T-helper 17 cell (primary cell): ENCODE measurements at regions not wholly inside any gene's neighbourhood (a gene's known extent, or its start where the extent isn't known, plus 50 kb on each side); places are given as distances from the start of the nearest gene placed in this dataset.

Experiments used
- ATAC-seq: fragments of 150-1000 bp; cut with Tn5 transposase; 2 replicates; pipeline ENCODE4 v1.10.0; 2021; ENCODE audit warnings: mild to moderate bottlenecking, moderate library complexity
- DNase-seq, 3 donors: peaks; one replicate each; pipeline versions ENCODE4 v3.0.0 to v3.0.0-alpha.2; 2020 to 2021
- H3K9me3 ChIP-seq: one replicate; pipeline ENCODE4 v1.7.0; 2013; ENCODE audit warnings: low read length, mild to moderate bottlenecking; ENCODE audit not compliant: control insufficient read depth, poor library complexity, severe bottlenecking
- H3K27ac Mint-ChIP-seq: one replicate; pipeline ENCODE4 v1.8.0; 2022; ENCODE audit warnings: mild to moderate bottlenecking, moderate library complexity, mixed read lengths
- H3K27me3 Mint-ChIP-seq: one replicate; pipeline ENCODE4 v1.8.0; 2022; ENCODE audit warnings: mixed read lengths
- H3K36me3 Mint-ChIP-seq: one replicate; pipeline ENCODE4 v1.8.0; 2022; ENCODE audit warnings: low read depth, mixed read lengths
- H3K4me1 Mint-ChIP-seq: one replicate; pipeline ENCODE4 v1.8.0; 2022; ENCODE audit warnings: mild to moderate bottlenecking, mixed read lengths
- H3K4me3 Mint-ChIP-seq: one replicate; pipeline ENCODE4 v1.8.0; 2022; ENCODE audit warnings: mild to moderate bottlenecking, moderate library complexity, mixed read lengths

DNA sequence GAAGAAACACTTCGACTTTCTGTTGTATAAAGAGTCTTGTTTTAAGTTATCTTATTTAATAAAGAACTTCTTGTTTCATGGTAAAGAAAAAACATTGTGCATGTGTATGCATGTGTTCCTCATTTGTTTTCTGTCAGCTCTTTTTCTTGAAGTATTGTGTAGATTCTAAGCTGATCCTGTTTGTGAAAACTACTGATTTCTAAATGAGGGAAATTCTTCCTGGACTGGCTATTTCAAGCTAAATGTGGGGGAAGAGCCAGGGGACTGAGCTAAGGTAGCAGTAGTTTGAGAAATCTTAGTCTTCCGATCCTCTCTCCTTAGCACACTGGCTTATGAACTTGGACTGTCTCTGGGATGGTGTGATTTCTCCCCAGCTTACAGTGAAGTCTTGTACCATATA, 56.4 kb upstream of the RBMS1 start:
- Mint-ChIP-seq H3K4me1 (peaks cover 2% of the 10 kb centered on the region), H3K27ac (no peak overlapping the region), H3K36me3 (no peaks in the 10 kb centered on the region), H3K27me3 (peaks cover 20% of the 10 kb centered on the region), H3K4me3 (no peak overlapping the region)
- no peaks in the 10 kb centered on the region for H3K9me3 ChIP-seq
- DNase-seq (no peak), ATAC-seq (no peak)

GRCh38 chr2:160551259-160551658, 57.7 kb upstream of the RBMS1 start:
- Mint-ChIP-seq H3K4me3 (no peak overlapping the region), H3K36me3 (peaks cover 3% of the 10 kb centered on the region), H3K27me3 (peaks cover 24% of the 10 kb centered on the region), H3K4me1 (peaks cover 2% of the 10 kb centered on the region), H3K27ac (no peak overlapping the region)
- ATAC-seq = no peak
- DNase-seq = no peak
- no peaks in the 10 kb centered on the region for H3K9me3 ChIP-seq

DNA sequence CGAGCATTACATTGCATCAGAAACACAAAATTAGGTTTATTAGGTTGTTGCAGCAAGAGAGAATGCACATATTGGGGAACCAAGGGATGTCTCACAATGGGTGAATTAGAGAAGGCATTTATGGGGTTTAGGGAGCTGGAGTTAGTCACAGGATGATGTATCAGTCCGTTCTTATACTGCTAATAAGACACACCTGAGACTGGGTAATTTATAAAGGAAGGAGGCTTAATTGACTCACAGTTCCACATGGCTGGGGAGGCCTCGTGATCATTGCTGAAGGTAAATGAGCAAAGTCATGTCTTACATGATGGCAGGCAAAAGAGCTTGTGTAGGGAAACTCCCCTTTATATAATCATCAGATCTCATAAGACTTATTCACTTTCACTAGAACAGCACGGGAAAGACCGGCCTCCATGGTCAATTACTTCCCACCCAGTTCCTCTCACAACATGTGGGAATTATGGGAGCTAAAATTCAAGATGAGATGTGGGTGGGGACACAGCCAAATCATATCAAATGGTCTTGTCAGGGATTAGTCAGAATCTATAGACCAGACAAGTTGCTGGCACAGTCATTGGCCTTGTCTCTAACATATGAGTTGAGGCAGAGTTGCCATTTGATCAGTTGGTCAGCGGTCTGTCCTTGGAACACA, 61.9 kb upstream of the RBMS1 start:
- Mint-ChIP-seq H3K36me3 (peaks cover 3% of the 10 kb centered on the region), H3K4me3 (no peak overlapping the region), H3K4me1 (peaks cover under 1% of the 10 kb centered on the region), H3K27ac (no peak overlapping the region), H3K27me3 (peaks cover 20% of the 10 kb centered on the region)
- DNase-seq (no peak), ATAC-seq (no peak)
- H3K9me3 ChIP-seq = no peaks in the 10 kb centered on the region

DNA sequence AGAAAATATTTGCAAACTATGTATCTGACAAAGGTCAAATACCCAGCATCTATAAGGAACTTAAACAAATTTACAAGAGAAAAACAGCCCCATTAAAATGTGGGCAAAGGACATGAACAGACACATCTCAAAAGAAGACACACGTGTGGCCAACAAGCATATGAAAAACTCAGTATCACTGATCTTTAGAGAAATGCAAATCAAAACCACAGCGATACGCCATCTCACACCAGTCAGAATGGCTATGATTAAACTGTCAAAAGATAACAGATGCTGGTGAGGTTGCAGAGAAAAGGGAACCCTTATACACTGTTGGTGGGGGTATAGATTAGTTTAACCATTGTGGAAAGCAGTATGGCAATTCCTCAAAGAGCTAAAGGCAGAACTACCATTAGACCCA, 64.3 kb upstream of the RBMS1 start:
- Mint-ChIP-seq H3K27ac (no peak overlapping the region), H3K4me3 (no peak overlapping the region), H3K36me3 (peaks cover 3% of the 10 kb centered on the region), H3K4me1 (peaks cover 3% of the 10 kb centered on the region), H3K27me3 (peaks cover 19% of the 10 kb centered on the region)
- H3K9me3 ChIP-seq = no peaks in the 10 kb centered on the region
- DNase-seq = no peak
- ATAC-seq = no peak

DNA sequence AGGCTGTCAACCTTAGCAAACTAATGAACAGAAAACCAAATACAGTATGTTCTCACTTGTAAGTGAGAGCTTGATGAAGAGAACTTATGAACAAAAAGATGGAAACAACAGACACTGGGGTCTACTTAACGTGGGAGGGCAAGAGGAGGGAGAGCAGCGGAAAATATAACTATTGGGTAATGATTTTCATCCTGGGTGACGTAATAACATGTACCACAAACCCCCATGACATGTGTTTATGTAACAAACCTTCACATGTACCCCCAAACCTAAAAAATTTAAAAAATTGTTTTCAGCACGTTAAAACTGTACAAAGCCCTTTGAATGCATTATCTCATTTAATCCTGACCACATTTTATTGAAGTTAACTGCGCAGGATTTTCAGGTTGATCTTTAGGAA, 64.9 kb upstream of the RBMS1 start:
- DNase-seq (no peak), ATAC-seq (no peak)
- H3K4me3 Mint-ChIP-seq = no peak overlapping the region
- no peaks in the 10 kb centered on the region for H3K9me3 ChIP-seq
- H3K36me3 Mint-ChIP-seq = peaks cover 3% of the 10 kb centered on the region
- peaks cover 12% of the 10 kb centered on the region for H3K27me3 Mint-ChIP-seq
- H3K4me1 Mint-ChIP-seq = peaks cover 3% of the 10 kb centered on the region
- H3K27ac Mint-ChIP-seq = no peak overlapping the region

- Mint-ChIP-seq H3K27ac (no peak overlapping the region), H3K4me1 (peaks cover 7% of the 10 kb centered on the region)
- ATAC-seq = no peak
These were observed 68.1 kb upstream of the RBMS1 start for GRCh38 chr2:160561551-160562295.

GRCh38 chr2:160562730-160563129, 69.1 kb upstream of the RBMS1 start:
- no peak for ATAC-seq
- H3K4me1 Mint-ChIP-seq = peaks cover 7% of the 10 kb centered on the region
- no peak overlapping the region for H3K27ac Mint-ChIP-seq

More at GRCh38 chr2:160561551-160562295, 68.1 kb upstream of the RBMS1 start:
- Mint-ChIP-seq H3K36me3 (no peaks in the 10 kb centered on the region), H3K27me3 (peaks cover 6% of the 10 kb centered on the region), H3K4me3 (no peak overlapping the region)
- H3K9me3 ChIP-seq = no peaks in the 10 kb centered on the region
- DNase-seq = no peak

GRCh38 chr2:160564591-160564990, 71.0 kb upstream of the RBMS1 start:
- Mint-ChIP-seq H3K27ac (no peak overlapping the region), H3K27me3 (peaks cover 10% of the 10 kb centered on the region), H3K4me1 (peaks cover 11% of the 10 kb centered on the region), H3K36me3 (peaks cover 2% of the 10 kb centered on the region), H3K4me3 (no peak overlapping the region)
- H3K9me3 ChIP-seq = no peaks in the 10 kb centered on the region
- no peak for DNase-seq
- no peak for ATAC-seq

More at GRCh38 chr2:160562730-160563129, 69.1 kb upstream of the RBMS1 start:
- no peaks in the 10 kb centered on the region for H3K9me3 ChIP-seq
- Mint-ChIP-seq H3K36me3 (no peaks in the 10 kb centered on the region), H3K27me3 (peaks cover 6% of the 10 kb centered on the region), H3K4me3 (no peak overlapping the region)
- DNase-seq = no peak

DNA sequence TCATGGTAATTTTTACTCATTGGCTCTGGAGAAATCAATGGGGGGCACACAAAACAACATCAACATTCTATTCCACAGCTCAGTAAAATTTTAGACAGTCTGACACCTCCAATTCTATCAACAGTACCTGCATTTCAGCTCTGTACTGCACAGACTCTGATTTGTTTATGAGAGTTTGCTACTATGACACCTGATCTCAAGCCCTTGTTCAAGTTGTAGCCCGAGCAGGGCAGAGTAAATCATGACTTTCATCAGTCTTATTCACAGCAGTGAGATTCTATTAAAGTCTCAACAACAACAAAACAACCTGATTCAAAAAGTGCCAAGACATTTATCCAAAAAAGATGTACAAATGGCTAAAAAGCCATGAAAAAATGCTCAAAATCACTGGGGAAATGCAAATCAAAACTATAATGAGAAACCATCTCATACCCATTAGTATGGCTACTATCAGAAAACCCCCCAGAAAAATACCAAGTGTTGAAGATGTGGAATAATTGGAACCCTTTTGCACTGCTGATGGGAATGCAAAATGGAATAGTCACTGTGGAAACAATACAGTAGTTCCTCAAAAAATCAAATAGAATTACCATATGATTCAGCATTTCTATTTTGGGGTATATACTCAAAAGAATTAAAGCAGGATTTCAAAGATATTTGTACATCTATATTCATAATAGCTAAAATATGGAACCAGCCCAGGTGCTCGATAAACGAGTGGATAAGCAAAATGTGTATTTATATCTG, 71.7 kb upstream of the RBMS1 start:
- H3K27me3 Mint-ChIP-seq = peaks cover 10% of the 10 kb centered on the region
- H3K36me3 Mint-ChIP-seq = peaks cover 2% of the 10 kb centered on the region
- ATAC-seq (no peak), DNase-seq (no peak)
- H3K4me1 Mint-ChIP-seq = peaks cover 11% of the 10 kb centered on the region
- H3K9me3 ChIP-seq = no peaks in the 10 kb centered on the region
- no peak overlapping the region for H3K27ac Mint-ChIP-seq
- no peak overlapping the region for H3K4me3 Mint-ChIP-seq

DNA sequence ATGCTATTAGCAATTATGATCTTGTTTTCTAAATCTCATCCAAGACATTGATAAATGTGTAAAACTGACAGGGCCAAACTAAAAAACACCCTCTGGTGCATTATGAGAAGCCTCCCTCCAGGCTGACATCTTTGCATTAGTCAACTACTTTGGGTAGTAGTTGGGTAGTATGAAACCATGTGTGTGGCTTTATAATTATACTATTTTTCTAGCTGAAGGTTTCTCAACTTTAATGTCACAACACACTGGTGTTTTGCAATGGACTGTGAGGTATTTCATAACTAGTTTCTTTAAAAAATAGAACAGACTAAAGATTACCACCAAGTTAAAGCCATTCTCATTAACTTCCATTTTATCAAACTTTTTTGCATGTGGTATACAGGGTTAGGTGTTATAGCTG, 73.1 kb upstream of the RBMS1 start:
- Mint-ChIP-seq H3K4me3 (no peak overlapping the region), H3K27me3 (peaks cover 4% of the 10 kb centered on the region), H3K36me3 (peaks cover 2% of the 10 kb centered on the region), H3K4me1 (peaks cover 11% of the 10 kb centered on the region), H3K27ac (no peak overlapping the region)
- DNase-seq (no peak), ATAC-seq (no peak)
- no peaks in the 10 kb centered on the region for H3K9me3 ChIP-seq

DNA sequence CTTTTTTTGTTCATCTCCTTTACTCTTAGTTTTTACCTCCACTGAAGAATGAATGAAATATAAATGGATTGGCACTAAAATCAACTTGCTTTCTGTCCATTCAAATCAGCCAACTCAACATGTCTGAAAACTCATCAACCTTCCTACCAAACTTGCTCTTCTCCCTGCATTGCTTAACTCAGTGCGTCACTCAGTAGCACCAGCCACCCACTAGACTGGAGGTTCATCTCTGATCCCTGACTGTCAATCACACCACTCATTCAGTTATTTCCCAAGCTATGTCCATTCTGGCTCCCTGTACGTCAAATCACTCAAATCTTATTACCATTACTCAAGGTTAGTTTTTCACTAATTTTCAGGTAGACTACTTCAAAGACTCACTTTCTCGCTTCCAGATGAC, 75.2 kb upstream of the RBMS1 start:
- peaks cover 2% of the 10 kb centered on the region for H3K36me3 Mint-ChIP-seq
- H3K27ac Mint-ChIP-seq = no peak overlapping the region
- DNase-seq (no peak), ATAC-seq (no peak)
- no peaks in the 10 kb centered on the region for H3K9me3 ChIP-seq
- peaks cover 8% of the 10 kb centered on the region for H3K4me1 Mint-ChIP-seq
- peaks cover 4% of the 10 kb centered on the region for H3K27me3 Mint-ChIP-seq
- H3K4me3 Mint-ChIP-seq = no peak overlapping the region

- peaks cover 3% of the 10 kb centered on the region for H3K4me1 Mint-ChIP-seq
- no peak overlapping the region for H3K4me3 Mint-ChIP-seq
- DNase-seq (no peak), ATAC-seq (no peak)
- peaks cover 2% of the 10 kb centered on the region for H3K36me3 Mint-ChIP-seq
- peaks cover 4% of the 10 kb centered on the region for H3K27me3 Mint-ChIP-seq
- H3K27ac Mint-ChIP-seq = no peak overlapping the region
- H3K9me3 ChIP-seq = no peaks in the 10 kb centered on the region
These were observed 76.8 kb upstream of the RBMS1 start for GRCh38 chr2:160570376-160570775.

GRCh38 chr2:160574468-160575140, 81.0 kb upstream of the RBMS1 start:
- no peak overlapping the region for H3K27ac Mint-ChIP-seq
- H3K27me3 Mint-ChIP-seq = no peaks in the 10 kb centered on the region
- no peaks in the 10 kb centered on the region for H3K36me3 Mint-ChIP-seq
- ATAC-seq (no peak), DNase-seq (no peak)
- H3K4me3 Mint-ChIP-seq = no peak overlapping the region
- no peaks in the 10 kb centered on the region for H3K4me1 Mint-ChIP-seq
- no peaks in the 10 kb centered on the region for H3K9me3 ChIP-seq
